C4-2B (cell line): ENCODE measurements at regions not wholly inside any gene's neighbourhood (a gene's known extent, or its start where the extent isn't known, plus 50 kb on each side); places are given as distances from the start of the nearest gene placed in this dataset.

ENCODE experiments used
- H3K27ac ChIP-seq: fragments of 450-650 bp; 2 replicates; pipeline ENCODE4 v1.5.1; 2017
- CTCF ChIP-seq: fragments of 450-650 bp; conservative IDR thresholded peaks from 2 replicates; pipeline ENCODE4 v1.5.1; 2017; ENCODE audit warnings: mild to moderate bottlenecking
- ZFX ChIP-seq: fragments of 450-650 bp; IDR thresholded peaks from 2 replicates; pipeline ENCODE4 v1.6.1; 2017

GRCh38 chr2:105567996-105568494, 169.2 kb upstream of the FHL2 start:
- H3K27ac ChIP-seq = no peak overlapping the region
- TF ChIP-seq ZFX (no peak), CTCF (no peak)

- TF ChIP-seq CTCF = no peak
- no peak for TF ChIP-seq ZFX
Observed at GRCh38 chr2:105563000-105563719, 164.3 kb upstream of the FHL2 start.

DNA sequence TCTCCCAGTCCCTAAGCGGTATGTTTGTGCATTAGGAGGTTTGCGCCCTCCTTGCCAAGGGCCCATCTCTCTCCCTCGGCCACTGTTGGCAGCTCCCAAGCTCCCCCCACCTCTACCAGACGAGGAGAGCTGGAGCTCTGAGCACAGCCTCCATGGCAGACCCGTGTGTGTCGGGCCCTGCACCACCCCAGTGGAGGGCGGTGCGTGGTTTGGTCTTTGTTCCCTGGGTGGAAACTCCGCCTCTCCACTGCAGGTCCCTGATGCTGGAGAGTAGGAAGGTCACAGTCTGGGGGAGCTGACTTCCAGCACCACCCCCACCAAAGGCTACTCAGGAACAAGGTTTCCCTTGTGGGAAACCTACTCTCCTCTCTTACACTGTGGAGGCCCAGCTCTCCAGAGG, 162.6 kb upstream of the FHL2 start:
- no peak overlapping the region for H3K27ac ChIP-seq
- TF ChIP-seq CTCF = no peak
- TF ChIP-seq ZFX = no peak

More at GRCh38 chr2:105563000-105563719, 164.3 kb upstream of the FHL2 start:
- no peak overlapping the region for H3K27ac ChIP-seq

DNA sequence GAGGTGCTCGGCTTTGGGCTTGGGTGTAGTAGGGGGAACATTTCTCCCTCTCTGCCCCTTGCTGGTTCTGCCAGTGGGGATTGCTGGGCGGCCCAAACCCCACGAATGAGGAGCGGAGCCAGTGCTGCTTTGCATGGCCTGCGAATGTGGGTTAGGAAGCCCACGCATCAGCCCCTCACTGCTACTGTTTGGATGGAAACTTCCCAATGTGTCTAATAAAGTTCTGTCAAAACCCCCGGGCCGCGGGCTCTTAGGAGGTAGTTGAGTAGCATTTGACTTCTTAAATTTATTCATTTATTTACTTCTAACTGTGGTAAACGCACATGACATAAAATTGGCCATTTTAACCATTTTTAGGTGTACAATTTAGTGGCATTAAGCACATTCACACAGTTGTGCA, 161.3 kb upstream of the FHL2 start:
- no peak overlapping the region for H3K27ac ChIP-seq
- TF ChIP-seq ZFX (no peak), CTCF (no peak)

DNA sequence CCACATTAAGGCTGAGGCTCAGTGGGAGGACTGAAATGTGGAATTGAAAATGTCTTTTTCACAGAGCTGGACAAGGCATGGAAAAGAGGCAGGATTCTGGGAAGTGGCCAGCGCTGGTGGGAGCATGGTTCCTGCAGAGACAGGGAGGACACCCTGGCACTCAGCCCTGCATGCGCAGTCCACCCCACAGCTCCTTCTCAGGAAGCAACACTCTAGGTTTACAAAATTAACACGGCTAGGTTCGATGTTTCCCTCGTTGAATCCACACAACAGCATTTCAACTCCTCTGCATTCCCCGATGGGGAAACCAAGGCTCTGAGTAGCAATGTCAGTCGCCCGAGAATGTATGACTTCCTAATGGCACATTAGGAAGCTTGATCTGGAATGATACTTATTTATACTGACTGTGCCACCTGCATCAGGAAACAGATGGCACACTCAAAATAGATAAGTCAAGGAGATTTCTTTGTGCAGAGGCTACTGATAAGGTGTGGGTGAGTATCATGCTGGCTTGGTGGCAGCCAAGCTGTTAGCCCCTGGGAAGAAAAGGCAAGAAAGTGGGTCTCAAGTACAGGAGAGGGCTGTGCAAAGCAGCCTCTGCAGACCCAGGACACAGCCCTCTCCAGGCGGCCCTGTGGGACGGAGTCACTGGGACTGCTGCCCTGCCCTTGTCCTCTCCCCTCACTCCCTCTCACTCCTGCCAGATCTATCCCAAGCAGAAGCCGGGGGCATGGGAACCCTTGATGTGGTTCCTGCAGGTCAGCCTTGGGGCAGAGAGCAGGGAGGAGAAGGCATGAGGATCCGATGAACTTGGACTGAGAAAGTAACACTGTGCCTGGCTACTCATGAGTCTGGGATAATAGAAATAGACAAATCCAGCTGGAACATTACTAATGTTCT, 158.4 kb upstream of the FHL2 start:
- H3K27ac ChIP-seq = no peak overlapping the region
- TF ChIP-seq CTCF = no peak
- no peak for TF ChIP-seq ZFX

DNA sequence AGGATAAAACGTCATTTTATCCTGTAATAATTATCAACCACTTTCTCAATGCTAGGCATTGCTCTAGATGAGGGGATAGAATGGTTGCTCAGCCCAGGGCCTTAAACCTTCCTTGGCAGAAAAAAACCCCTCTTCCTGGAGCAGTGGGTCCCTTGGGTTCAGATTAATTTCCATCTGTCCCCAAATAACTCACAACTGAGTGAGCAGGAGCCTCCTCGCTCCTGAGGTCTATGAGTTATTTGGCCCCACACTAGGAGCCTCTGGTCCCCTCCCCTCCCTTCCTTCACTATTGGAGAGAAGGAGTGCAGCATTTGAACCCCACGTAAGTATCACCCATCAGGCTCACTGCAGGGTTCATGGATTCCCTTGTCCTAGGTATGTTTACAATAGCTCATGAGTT, 157.5 kb upstream of the FHL2 start:
- no peak overlapping the region for H3K27ac ChIP-seq

More for the DNA sequence above, 157.5 kb upstream of the FHL2 start:
- no peak for TF ChIP-seq CTCF
